GM12878 (cell line): ENCODE measurements at regions not wholly inside any gene's neighbourhood (a gene's known extent, or its start where the extent isn't known, plus 50 kb on each side); places are given as distances from the start of the nearest gene placed in this dataset.

ENCODE experiments used
- ATAC-seq: fragments of 200-7000 bp; cut with Tn5 transposase; 3 replicates; pipeline ENCODE4 v1.9.1; 2020; ENCODE audit warnings: mild to moderate bottlenecking, moderate library complexity
- BruUV-seq: library from RNA; stranded (reverse); fragments of 400-500 nt; replicated peaks from 2 replicates; lab custom pipeline; 2021; lab: Mats Ljungman, UMichigan
- CTCF ChIA-PET: fragments of 300-600 bp; sonication (Branson Sonifier 250); formaldehyde crosslinking; extraction: SDS; loops from one replicate; lab custom pipeline; 2021; ENCODE audit warnings: inconsistent platforms; lab: Yijun Ruan, JAX
- POLR2A ChIA-PET: fragments of 350-600 bp; formaldehyde crosslinking; extraction: SDS; loops from one replicate; lab custom pipeline; 2021; ENCODE audit warnings: inconsistent platforms; lab: Charles Lee
- RAD21 ChIA-PET: fragments of 300-600 bp; sonication (Branson Sonifier 250); formaldehyde crosslinking; loops from one replicate; lab custom pipeline; 2023; ENCODE audit warnings: antibody characterized with exemption; ENCODE audit not compliant: unreplicated experiment; lab: Charles Lee
- SMC1A ChIA-PET: fragments of 300-600 bp; sonication (Branson Sonifier 250); formaldehyde crosslinking; loops from one replicate; lab custom pipeline; 2023; ENCODE audit not compliant: unreplicated experiment, uncharacterized antibody; lab: Charles Lee
- DNase-seq: peaks from one replicate; pipeline ENCODE4 v3.0.0-alpha.2; 2011; ENCODE audit warnings: low read depth, low spot score
- FAIRE-seq: peaks from 3 replicates; lab custom pipeline; 2011; peaks lifted over from hg19 to GRCh38; lab: Jason Lieb, UNC
- H2AFZ ChIP-seq: 2 replicates; pipeline ENCODE4 v1.6.0; 2011; ENCODE audit warnings: low read depth, low read length, control low read depth; ENCODE audit not compliant: control insufficient read depth
- H3K27ac ChIP-seq: 2 replicates; pipeline ENCODE4 v1.5.1; 2011; ENCODE audit warnings: control low read depth; ENCODE audit not compliant: control insufficient read depth, insufficient read depth
- H3K27me3 ChIP-seq, 2 experiments: replicated peaks in 1 of 2; 2 replicates each; pipeline versions ENCODE4 v1.6.0 to v1.6.1; 2011; ENCODE audit warnings: low read length in 1 of 2; ENCODE audit not compliant: control insufficient read depth in 2 of 2, insufficient read depth in 2 of 2
- H3K36me3 ChIP-seq, 2 experiments: 2 replicates each; pipeline ENCODE4 v1.5.1; 2011; ENCODE audit warnings: low read length in 1 of 2; ENCODE audit not compliant: control insufficient read depth in 2 of 2, insufficient read depth in 2 of 2
- H3K4me1 ChIP-seq: 2 replicates; pipeline ENCODE4 v1.6.1; 2011; ENCODE audit warnings: mild to moderate bottlenecking, low read length, moderate library complexity, mixed read lengths; ENCODE audit not compliant: control insufficient read depth, insufficient read depth
- H3K4me2 ChIP-seq: 2 replicates; pipeline ENCODE4 v1.6.0; 2011; ENCODE audit warnings: control low read depth; ENCODE audit not compliant: control insufficient read depth, insufficient read depth
- H3K4me3 ChIP-seq: fragments of 200-600 bp; sonication (generic); 2 replicates; pipeline ENCODE4 v1.5.1; 2016
- H3K79me2 ChIP-seq: 2 replicates; pipeline ENCODE4 v1.6.0; 2011; ENCODE audit warnings: low read length; ENCODE audit not compliant: control insufficient read depth, insufficient read depth
- H3K9ac ChIP-seq: 2 replicates; pipeline ENCODE4 v1.8.0; 2011; ENCODE audit warnings: low read length, control low read depth, mixed read lengths; ENCODE audit not compliant: control insufficient read depth, insufficient read depth
- H3K9me3 ChIP-seq: replicated peaks from 3 replicates; pipeline ENCODE4 v1.5.1; 2011; ENCODE audit warnings: mild to moderate bottlenecking, low read length; ENCODE audit not compliant: control insufficient read depth, insufficient read depth
- H4K20me1 ChIP-seq: 2 replicates; pipeline ENCODE4 v1.6.0; 2011; ENCODE audit not compliant: control insufficient read depth, insufficient read depth
- ATF7 ChIP-seq: fragments of 450-650 bp; IDR thresholded peaks from 2 replicates; pipeline ENCODE4 v1.6.1; 2016; ENCODE audit warnings: low read depth, mild to moderate bottlenecking
- CBX3 ChIP-seq: fragments of 200-600 bp; sonication (generic); IDR thresholded peaks from 2 replicates; pipeline ENCODE4 v1.6.1; 2016; ENCODE audit warnings: low read depth, borderline replicate concordance
- CREM ChIP-seq: IDR thresholded peaks from 2 replicates; pipeline ENCODE4 v1.6.1; 2014; ENCODE audit warnings: antibody characterized with exemption, low read depth
- FOS ChIP-seq: IDR thresholded peaks from 3 replicates; pipeline ENCODE4 v1.6.1; 2011; ENCODE audit warnings: borderline replicate concordance; ENCODE audit not compliant: insufficient read length; ENCODE audit errors: extremely low read depth
- HCFC1 ChIP-seq: fragments of 150-350 bp; IDR thresholded peaks from 2 replicates; pipeline ENCODE4 v1.6.1; 2014; ENCODE audit warnings: low read length
- HDAC6 ChIP-seq: fragments of 200-600 bp; sonication (generic); IDR thresholded peaks from one replicate; pipeline ENCODE4 v1.8.0; 2017; ENCODE audit warnings: antibody characterized with exemption; ENCODE audit not compliant: unreplicated experiment
- JUND ChIP-seq: IDR thresholded peaks from 2 replicates; pipeline ENCODE4 v1.6.1; 2012; ENCODE audit warnings: low read depth, mild to moderate bottlenecking, low read length, improper control_type of control experiment, moderate library complexity
- NFIC ChIP-seq: IDR thresholded peaks from 2 replicates; pipeline ENCODE4 v1.6.1; 2012; ENCODE audit warnings: low read depth, mild to moderate bottlenecking, inconsistent platforms, low read length, moderate library complexity
- PML ChIP-seq: IDR thresholded peaks from 2 replicates; pipeline ENCODE4 v1.6.1; 2012; ENCODE audit warnings: low read length, inconsistent platforms
- SMAD1 ChIP-seq: fragments of 450-650 bp; IDR thresholded peaks from 2 replicates; pipeline ENCODE4 v1.6.1; 2018; ENCODE audit warnings: mild to moderate bottlenecking, low read depth; ENCODE audit not compliant: partially characterized antibody
- SREBF1 ChIP-seq: IDR thresholded peaks from 2 replicates; pipeline ENCODE4 v1.6.1; 2012; ENCODE audit warnings: mild to moderate bottlenecking, low read length
- WRNIP1 ChIP-seq: IDR thresholded peaks from 2 replicates; pipeline ENCODE4 v1.6.1; 2011; ENCODE audit warnings: low read depth, low read length, improper control_type of control experiment, borderline replicate concordance
- ZNF622 ChIP-seq: fragments of 450-650 bp; IDR thresholded peaks from 2 replicates; pipeline ENCODE4 v1.6.1; 2017; ENCODE audit warnings: mild to moderate bottlenecking, inconsistent platforms
- in situ Hi-C: fragments of 300-500 bp; cut with MboI; formaldehyde crosslinking; loops from 9 replicates; pipeline ENCODE4 v1.14.3; 2018; ENCODE audit warnings: mixed read lengths
- intact Hi-C: fragments of 100-400 bp; cut with micrococcal nuclease; formaldehyde crosslinking; loops from one replicate; pipeline ENCODE4 v1.14.2; 2022; ENCODE audit not compliant: unreplicated experiment
- TF ChIP-seq, protein P1 (sequence below): fragments of 450-650 bp; IDR thresholded peaks from 2 replicates; pipeline ENCODE4 v1.6.1; 2017; ENCODE audit warnings: borderline replicate concordance

DNA sequence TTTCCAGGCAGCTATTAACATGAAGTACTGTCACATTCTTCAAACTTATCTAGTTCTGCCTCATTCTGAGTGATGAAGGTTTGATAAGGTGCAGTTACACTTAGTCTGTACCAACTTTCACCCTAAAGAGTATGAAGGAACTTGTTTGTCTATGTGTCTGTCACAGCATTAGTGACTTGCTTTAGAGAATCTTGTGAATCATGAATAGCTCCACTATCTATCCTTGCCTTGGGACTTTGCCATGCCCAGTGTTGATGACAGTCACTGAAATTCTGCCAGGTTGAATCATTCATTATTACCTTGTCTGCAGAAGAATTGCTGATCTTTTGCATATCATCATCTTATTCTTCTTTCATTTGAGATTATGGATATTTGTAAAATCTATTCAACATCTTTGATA is 50.9 kb upstream of the A1CF start:
- DNase-seq = no peak
- SMC1A ChIA-PET = no interaction called here
- Histone ChIP-seq H3K27me3 (no peaks in the 10 kb centered on the region), H3K9me3 (no peaks in the 10 kb centered on the region), H3K4me2 (no peak overlapping the region), H2AFZ (no peak overlapping the region), H3K27ac (no peak overlapping the region), H3K36me3 (no peaks in the 10 kb centered on the region), H3K79me2 (no peaks in the 10 kb centered on the region), H3K4me3 (no peak overlapping the region), H3K9ac (no peak overlapping the region), H3K4me1 (no peaks in the 10 kb centered on the region), H4K20me1 (no peaks in the 10 kb centered on the region)
- TF ChIP-seq PML = no peak
- no peak for TF ChIP-seq NFIC
- no peak for TF ChIP-seq FOS
- TF ChIP-seq CREM = no peak
- TF ChIP-seq CBX3 = no peak
- TF ChIP-seq HCFC1 = no peak
- TF ChIP-seq, protein P1, sequence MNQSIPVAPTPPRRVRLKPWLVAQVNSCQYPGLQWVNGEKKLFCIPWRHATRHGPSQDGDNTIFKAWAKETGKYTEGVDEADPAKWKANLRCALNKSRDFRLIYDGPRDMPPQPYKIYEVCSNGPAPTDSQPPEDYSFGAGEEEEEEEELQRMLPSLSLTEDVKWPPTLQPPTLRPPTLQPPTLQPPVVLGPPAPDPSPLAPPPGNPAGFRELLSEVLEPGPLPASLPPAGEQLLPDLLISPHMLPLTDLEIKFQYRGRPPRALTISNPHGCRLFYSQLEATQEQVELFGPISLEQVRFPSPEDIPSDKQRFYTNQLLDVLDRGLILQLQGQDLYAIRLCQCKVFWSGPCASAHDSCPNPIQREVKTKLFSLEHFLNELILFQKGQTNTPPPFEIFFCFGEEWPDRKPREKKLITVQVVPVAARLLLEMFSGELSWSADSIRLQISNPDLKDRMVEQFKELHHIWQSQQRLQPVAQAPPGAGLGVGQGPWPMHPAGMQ = no peak
- no peak for TF ChIP-seq ATF7
- TF ChIP-seq JUND = no peak
- no peak for TF ChIP-seq ZNF622
- no peak for TF ChIP-seq SMAD1
- no peak for TF ChIP-seq SREBF1
- no peak for TF ChIP-seq WRNIP1
- no peak for TF ChIP-seq HDAC6
- in situ Hi-C loops (no loop called here), intact Hi-C loops (no loop called here)
- BruUV-seq = no TSS peak
- CTCF ChIA-PET = no interaction called here
- POLR2A ChIA-PET = no interaction called here
- RAD21 ChIA-PET = no interaction called here
- ATAC-seq = no peak
- FAIRE-seq = no peak
